Suprapubic skin (tissue), 3 donors: ENCODE measurements at regions not wholly inside any gene's neighbourhood (a gene's known extent, or its start where the extent isn't known, plus 50 kb on each side); places are given as distances from the start of the nearest gene placed in this dataset.

Source experiments
- POLR2A ChIP-seq, 2 donors: fragments of 450-650 bp; IDR thresholded peaks; one replicate each; pipeline ENCODE4 v1.6.1; 2017; ENCODE audit warnings: antibody characterized with exemption in 2 of 2, mild to moderate bottlenecking in 2 of 2, moderate library complexity in 2 of 2
- TF ChIP-seq, protein P1 (sequence below), 2 donors: fragments of 200-600 bp in 1 of 2; fragments of 450-650 bp in 1 of 2; sonication (generic) in 1 of 2; IDR thresholded peaks; one replicate each; pipeline ENCODE4 v1.5.1; 2016 to 2019; ENCODE audit warnings: antibody characterized with exemption in 2 of 2, mild to moderate bottlenecking in 1 of 2, moderate library complexity in 1 of 2

DNA sequence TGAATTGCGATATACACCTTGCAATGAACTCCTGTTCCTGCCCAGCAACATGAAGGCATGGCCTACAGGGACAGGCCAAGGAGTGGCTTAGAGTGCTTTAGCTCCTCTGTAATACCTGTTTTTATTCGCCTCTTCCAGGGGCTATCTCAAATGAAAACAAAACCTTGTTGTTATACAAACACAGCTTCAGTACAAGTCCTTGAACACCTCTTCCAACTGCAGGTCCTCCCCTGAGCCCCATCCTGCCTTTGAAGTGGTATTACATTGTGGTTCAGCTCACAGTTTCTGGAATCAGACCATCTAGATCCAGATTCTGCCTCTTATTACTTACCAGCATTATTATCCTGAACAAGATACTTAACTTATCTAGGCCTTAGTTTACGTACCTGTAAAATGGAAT, 83.0 kb upstream of the HNRNPA3 start:
- TF ChIP-seq POLR2A (IDR thresholded peaks at IDR 0.05): no peak
- TF ChIP-seq, protein P1, sequence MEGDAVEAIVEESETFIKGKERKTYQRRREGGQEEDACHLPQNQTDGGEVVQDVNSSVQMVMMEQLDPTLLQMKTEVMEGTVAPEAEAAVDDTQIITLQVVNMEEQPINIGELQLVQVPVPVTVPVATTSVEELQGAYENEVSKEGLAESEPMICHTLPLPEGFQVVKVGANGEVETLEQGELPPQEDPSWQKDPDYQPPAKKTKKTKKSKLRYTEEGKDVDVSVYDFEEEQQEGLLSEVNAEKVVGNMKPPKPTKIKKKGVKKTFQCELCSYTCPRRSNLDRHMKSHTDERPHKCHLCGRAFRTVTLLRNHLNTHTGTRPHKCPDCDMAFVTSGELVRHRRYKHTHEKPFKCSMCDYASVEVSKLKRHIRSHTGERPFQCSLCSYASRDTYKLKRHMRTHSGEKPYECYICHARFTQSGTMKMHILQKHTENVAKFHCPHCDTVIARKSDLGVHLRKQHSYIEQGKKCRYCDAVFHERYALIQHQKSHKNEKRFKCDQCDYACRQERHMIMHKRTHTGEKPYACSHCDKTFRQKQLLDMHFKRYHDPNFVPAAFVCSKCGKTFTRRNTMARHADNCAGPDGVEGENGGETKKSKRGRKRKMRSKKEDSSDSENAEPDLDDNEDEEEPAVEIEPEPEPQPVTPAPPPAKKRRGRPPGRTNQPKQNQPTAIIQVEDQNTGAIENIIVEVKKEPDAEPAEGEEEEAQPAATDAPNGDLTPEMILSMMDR (IDR thresholded peaks at IDR 0.05): no peak
